Osteoblast (primary cell): ENCODE measurements at regions not wholly inside any gene's neighbourhood (a gene's known extent, or its start where the extent isn't known, plus 50 kb on each side); places are given as distances from the start of the nearest gene placed in this dataset.

ENCODE experiments used
- DNase-seq: peaks from one replicate; pipeline ENCODE4 v3.0.0; 2011; ENCODE audit warnings: low spot score, mixed read lengths; ENCODE audit not compliant: insufficient read length; ENCODE audit errors: missing footprints
- H2AFZ ChIP-seq: 2 replicates; pipeline ENCODE4 v1.6.0; 2011; ENCODE audit warnings: mild to moderate bottlenecking, low read length
- H3K27ac ChIP-seq: 2 replicates; pipeline ENCODE4 v1.5.1; 2011; ENCODE audit warnings: mild to moderate bottlenecking, low read depth, low read length, moderate library complexity
- H3K27me3 ChIP-seq: 2 replicates; pipeline ENCODE4 v1.6.0; 2012; ENCODE audit warnings: mild to moderate bottlenecking, control low read depth, inconsistent platforms, low read length, moderate library complexity; ENCODE audit not compliant: insufficient read depth
- H3K36me3 ChIP-seq: 2 replicates; pipeline ENCODE4 v1.5.1; 2011; ENCODE audit warnings: mild to moderate bottlenecking, low read length, control low read depth, moderate library complexity; ENCODE audit not compliant: insufficient read depth
- H3K4me1 ChIP-seq: 2 replicates; pipeline ENCODE4 v1.5.1; 2011; ENCODE audit warnings: mild to moderate bottlenecking, low read length, control low read depth, moderate library complexity; ENCODE audit not compliant: insufficient read depth
- H3K4me2 ChIP-seq: 2 replicates; pipeline ENCODE4 v1.6.0; 2011; ENCODE audit warnings: mild to moderate bottlenecking, low read length; ENCODE audit not compliant: insufficient read depth
- H3K4me3 ChIP-seq: fragments of 200-600 bp; sonication (generic); 3 replicates; pipeline ENCODE4 v1.5.1; 2012; ENCODE audit warnings: mild to moderate bottlenecking, low read length, inconsistent platforms; ENCODE audit not compliant: insufficient read depth
- H3K79me2 ChIP-seq: 2 replicates; pipeline ENCODE4 v1.6.0; 2012; ENCODE audit warnings: mild to moderate bottlenecking, low read length, control low read depth, inconsistent platforms; ENCODE audit not compliant: insufficient read depth
- H3K9me3 ChIP-seq: 2 replicates; pipeline ENCODE4 v1.5.1; 2011; ENCODE audit warnings: low read depth, low read length, control low read depth
- H4K20me1 ChIP-seq: 2 replicates; pipeline ENCODE4 v1.6.0; 2012; ENCODE audit warnings: mild to moderate bottlenecking, low read length, control low read depth; ENCODE audit not compliant: insufficient read depth
- CTCF ChIP-seq: IDR thresholded peaks from 2 replicates; pipeline ENCODE4 v1.5.1; 2011; ENCODE audit warnings: mild to moderate bottlenecking, low read depth, low read length, moderate library complexity; ENCODE audit errors: extremely low read depth

- Histone ChIP-seq H2AFZ (no peak overlapping the region), H3K4me3 (no peak overlapping the region), H3K4me2 (no peak overlapping the region), H3K27me3 (peaks cover 26% of the 10 kb centered on the region), H4K20me1 (no peaks in the 10 kb centered on the region), H3K9me3 (peaks cover 2% of the 10 kb centered on the region), H3K27ac (no peak overlapping the region), H3K36me3 (no peaks in the 10 kb centered on the region), H3K4me1 (no peaks in the 10 kb centered on the region), H3K79me2 (no peaks in the 10 kb centered on the region)
- no peak for TF ChIP-seq CTCF
- DNase-seq: no peak
Measured at GRCh38 chr15:58258501-58259292, 120.5 kb downstream of the AQP9 start.

GRCh38 chr15:58260205-58260724 is 122.1 kb downstream of the AQP9 start:
- no peak overlapping the region for H2AFZ ChIP-seq
- H3K4me1 ChIP-seq: no peaks in the 10 kb centered on the region
- H3K27me3 ChIP-seq: peaks cover 27% of the 10 kb centered on the region
- no peak overlapping the region for H3K4me3 ChIP-seq
- H3K36me3 ChIP-seq: no peaks in the 10 kb centered on the region
- H3K27ac ChIP-seq: no peak overlapping the region
- no peaks in the 10 kb centered on the region for H4K20me1 ChIP-seq
- no peak overlapping the region for H3K4me2 ChIP-seq
- H3K79me2 ChIP-seq: no peaks in the 10 kb centered on the region
- no peak for TF ChIP-seq CTCF
- H3K9me3 ChIP-seq: peaks cover under 1% of the 10 kb centered on the region
- no peak for DNase-seq

- Histone ChIP-seq H4K20me1 (no peaks in the 10 kb centered on the region), H3K27me3 (peaks cover 28% of the 10 kb centered on the region), H3K79me2 (no peaks in the 10 kb centered on the region), H2AFZ (no peak overlapping the region), H3K4me1 (no peaks in the 10 kb centered on the region), H3K4me3 (no peak overlapping the region), H3K4me2 (no peak overlapping the region), H3K36me3 (no peaks in the 10 kb centered on the region), H3K27ac (no peak overlapping the region), H3K9me3 (no peaks in the 10 kb centered on the region)
- TF ChIP-seq CTCF: no peak
- no peak for DNase-seq
Measured at GRCh38 chr15:58260725-58261267, 122.6 kb downstream of the AQP9 start.

GRCh38 chr15:58261368-58261767 is 123.2 kb downstream of the AQP9 start:
- H3K36me3 ChIP-seq: no peaks in the 10 kb centered on the region

More at GRCh38 chr15:58261368-58261767, 123.2 kb downstream of the AQP9 start:
- Histone ChIP-seq H3K27me3 (peaks cover 28% of the 10 kb centered on the region), H3K9me3 (no peaks in the 10 kb centered on the region), H4K20me1 (no peaks in the 10 kb centered on the region), H2AFZ (no peak overlapping the region), H3K27ac (no peak overlapping the region), H3K4me1 (no peaks in the 10 kb centered on the region), H3K4me2 (no peak overlapping the region), H3K79me2 (no peaks in the 10 kb centered on the region), H3K4me3 (no peak overlapping the region)
- TF ChIP-seq CTCF: no peak
- no peak for DNase-seq
